HepG2 (cell line): ENCODE measurements at regions not wholly inside any gene's neighbourhood (a gene's known extent, or its start where the extent isn't known, plus 50 kb on each side); places are given as distances from the start of the nearest gene placed in this dataset.

ENCODE experiments used
- BATF2 ChIP-seq: sonication (generic); formaldehyde crosslinking; IDR thresholded peaks from 2 replicates; pipeline ENCODE4 v1.8.0; 2022; ENCODE audit warnings: mild to moderate bottlenecking, missing genetic modification reagents, moderate library complexity
- CENPBD1 ChIP-seq: sonication (generic); formaldehyde crosslinking; IDR thresholded peaks from 2 replicates; pipeline ENCODE4 v1.8.0; 2022; ENCODE audit warnings: missing genetic modification reagents, low read depth, mild to moderate bottlenecking, borderline replicate concordance
- HNF1A ChIP-seq, 2 experiments: sonication (generic) in 1 of 2; formaldehyde crosslinking in 1 of 2; IDR thresholded peaks; 2 replicates each; pipeline versions ENCODE4 v1.4.0 to v1.6.1; 2016 to 2020; ENCODE audit warnings: borderline replicate concordance in 1 of 2, low read depth in 1 of 2, mild to moderate bottlenecking in 1 of 2, missing genetic modification reagents in 1 of 2
- ZEB1 ChIP-seq: IDR thresholded peaks from 2 replicates; pipeline ENCODE4 v1.6.1; 2012; ENCODE audit warnings: mild to moderate bottlenecking, low read depth, inconsistent platforms; ENCODE audit not compliant: insufficient replicate concordance
- ZNF672 ChIP-seq: sonication (generic); formaldehyde crosslinking; IDR thresholded peaks from 2 replicates; pipeline ENCODE4 v1.8.1; 2022; ENCODE audit warnings: missing genetic modification reagents
- ZNF761 ChIP-seq: sonication (generic); formaldehyde crosslinking; conservative IDR thresholded peaks from 2 replicates; pipeline ENCODE4 v1.4.0; 2020; ENCODE audit warnings: mild to moderate bottlenecking, missing genetic modification reagents
- ZNF777 ChIP-seq: sonication (generic); formaldehyde crosslinking; IDR thresholded peaks from 2 replicates; pipeline ENCODE4 v1.4.0; 2020; ENCODE audit warnings: missing genetic modification reagents
- ZXDC ChIP-seq: sonication (generic); formaldehyde crosslinking; IDR thresholded peaks from 2 replicates; pipeline ENCODE4 v1.5.0; 2020; ENCODE audit warnings: mild to moderate bottlenecking, missing genetic modification reagents

GRCh38 chr12:126602612-126603011, 1537.4 kb downstream of the AACS start (continued):
- TF ChIP-seq CENPBD1 = no peak
- no peak for TF ChIP-seq HNF1A (IDR thresholded peaks at IDR 0.05; ENCODE audit: low read depth)
- no peak for TF ChIP-seq HNF1A (CRISPR knock-in tag; IDR thresholded peaks at IDR 0.05; ENCODE audit: borderline replicate concordance)
- no peak for TF ChIP-seq ZNF672 (CRISPR knock-in tag)
- TF ChIP-seq ZXDC (CRISPR knock-in tag) = no peak
- no peak for TF ChIP-seq BATF2 (CRISPR knock-in tag)
- TF ChIP-seq ZNF761 (CRISPR knock-in tag) = no peak
- no peak for TF ChIP-seq ZEB1
- no peak for TF ChIP-seq ZNF777 (CRISPR knock-in tag)
